ENCODE measurements at regions not wholly inside any gene's neighbourhood (a gene's known extent, or its start where the extent isn't known, plus 50 kb on each side); places are given as distances from the start of the nearest gene placed in this dataset.
A peak's percentile ranks its signal among the peaks of the same experiment; 100 is the strongest.

GRCh38 chr2:66968946-66969345 is 428.2 kb upstream of the ETAA1 start:
- no peak for DNase-seq (ENCODE audit: extremely low spot score)
- Histone ChIP-seq H3K9me3 (no peaks in the 10 kb centered on the region), H3K4me3 (no peak overlapping the region), H3K4me1 (peaks cover 0 to 17% (median 8%) of the 10 kb centered on the region in 4 donors), H3K27ac (replicated peaks in 1 of 4) (no peak overlapping the region), H3K27me3 (no peaks in the 10 kb centered on the region), H3K36me3 (no peaks in the 10 kb centered on the region)
- TF ChIP-seq, protein P1, sequence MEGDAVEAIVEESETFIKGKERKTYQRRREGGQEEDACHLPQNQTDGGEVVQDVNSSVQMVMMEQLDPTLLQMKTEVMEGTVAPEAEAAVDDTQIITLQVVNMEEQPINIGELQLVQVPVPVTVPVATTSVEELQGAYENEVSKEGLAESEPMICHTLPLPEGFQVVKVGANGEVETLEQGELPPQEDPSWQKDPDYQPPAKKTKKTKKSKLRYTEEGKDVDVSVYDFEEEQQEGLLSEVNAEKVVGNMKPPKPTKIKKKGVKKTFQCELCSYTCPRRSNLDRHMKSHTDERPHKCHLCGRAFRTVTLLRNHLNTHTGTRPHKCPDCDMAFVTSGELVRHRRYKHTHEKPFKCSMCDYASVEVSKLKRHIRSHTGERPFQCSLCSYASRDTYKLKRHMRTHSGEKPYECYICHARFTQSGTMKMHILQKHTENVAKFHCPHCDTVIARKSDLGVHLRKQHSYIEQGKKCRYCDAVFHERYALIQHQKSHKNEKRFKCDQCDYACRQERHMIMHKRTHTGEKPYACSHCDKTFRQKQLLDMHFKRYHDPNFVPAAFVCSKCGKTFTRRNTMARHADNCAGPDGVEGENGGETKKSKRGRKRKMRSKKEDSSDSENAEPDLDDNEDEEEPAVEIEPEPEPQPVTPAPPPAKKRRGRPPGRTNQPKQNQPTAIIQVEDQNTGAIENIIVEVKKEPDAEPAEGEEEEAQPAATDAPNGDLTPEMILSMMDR (IDR thresholded peaks at IDR 0.05) = no peak
- TF ChIP-seq POLR2A (IDR thresholded peaks at IDR 0.05; ENCODE audit: low read depth) = no peak
- intact Hi-C loops (cut with DNase I) = no loop called here
- 47% methylated on average over 3 of the region's 3 CpGs for WGBS

DNA sequence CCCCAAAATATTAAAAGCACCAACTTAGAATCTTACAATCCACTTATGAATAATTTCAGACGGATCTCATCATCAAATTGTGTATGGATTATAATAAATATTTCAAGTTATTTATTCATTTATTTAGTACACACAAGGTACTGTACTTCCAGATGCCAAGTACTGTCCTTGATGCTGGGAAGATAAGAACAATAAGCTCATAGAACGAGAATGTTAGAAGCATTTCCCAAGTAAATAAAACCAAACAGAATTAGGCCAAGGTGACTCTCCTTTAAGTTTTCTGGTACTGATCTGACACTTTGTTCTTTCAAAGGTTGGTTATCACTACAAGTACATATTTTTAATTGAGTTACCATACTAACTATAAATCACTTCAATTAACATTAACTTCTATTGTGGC is 416.1 kb upstream of the ETAA1 start:
- TF ChIP-seq POLR2A (IDR thresholded peaks at IDR 0.05; ENCODE audit: low read depth) = no peak
- TF ChIP-seq, protein P1 (IDR thresholded peaks at IDR 0.05) = no peak
- no peak for TF ChIP-seq EP300 (IDR thresholded peaks at IDR 0.05)
- TF ChIP-seq POLR2AphosphoS5 (IDR thresholded peaks at IDR 0.05) = no peak
- Histone ChIP-seq H3K27ac (replicated peaks in 1 of 4) (no peak overlapping the region), H3K4me1 (peaks cover 0 to 23% (median 18%) of the 10 kb centered on the region in 4 donors), H3K27me3 (no peaks in the 10 kb centered on the region), H3K36me3 (no peaks in the 10 kb centered on the region), H3K4me3 (no peak overlapping the region), H3K9me3 (no peaks in the 10 kb centered on the region)
- intact Hi-C loops (cut with DNase I) = no loop called here
- DNase-seq (ENCODE audit: extremely low spot score) = no peak
- WGBS = 81% methylated on average over 2 of the region's 2 CpGs

- Histone ChIP-seq H3K4me1 (peaks cover 0 to 24% (median 19%) of the 10 kb centered on the region in 4 donors), H3K4me3 (no peak overlapping the region), H3K9me3 (no peaks in the 10 kb centered on the region), H3K36me3 (no peaks in the 10 kb centered on the region), H3K27me3 (no peaks in the 10 kb centered on the region), H3K27ac (replicated peaks in 1 of 4) (no peak overlapping the region)
- no peak for TF ChIP-seq POLR2A (IDR thresholded peaks at IDR 0.05; ENCODE audit: low read depth)
- TF ChIP-seq, protein P1 (IDR thresholded peaks at IDR 0.05) = no peak
- TF ChIP-seq EP300 (IDR thresholded peaks at IDR 0.05) = no peak
- TF ChIP-seq POLR2AphosphoS5 (IDR thresholded peaks at IDR 0.05) = no peak
- intact Hi-C loops (cut with DNase I) = no loop called here
- no peak for DNase-seq (ENCODE audit: extremely low spot score)
Observed at GRCh38 chr2:66982766-66983165, 414.4 kb upstream of the ETAA1 start.

DNA sequence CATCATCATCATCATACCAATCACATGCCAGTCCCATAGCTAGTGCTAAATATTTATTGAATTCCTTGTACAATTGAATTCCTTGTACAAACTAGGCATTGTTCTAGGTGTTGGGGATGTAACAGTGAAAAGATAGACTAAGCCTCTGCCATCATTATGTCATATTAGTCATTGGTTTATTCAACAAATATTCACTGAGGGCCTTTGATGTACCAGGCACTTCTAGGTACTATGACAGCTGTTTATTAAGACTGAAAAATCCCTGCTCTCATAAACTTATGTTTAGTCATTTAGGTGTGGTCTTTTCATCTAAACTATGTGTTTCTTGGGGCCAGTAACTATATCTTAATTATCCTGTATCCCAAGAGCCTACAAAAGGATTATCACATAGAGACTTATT is 412.3 kb upstream of the ETAA1 start:
- peak overlapping the region in 2 of 4 donors; percentile 8 to 46 for H3K27ac ChIP-seq (replicated peaks in 1 of 4)
- no peaks in the 10 kb centered on the region for H3K9me3 ChIP-seq
- DNase-seq (ENCODE audit: extremely low spot score) = no peak
- no peaks in the 10 kb centered on the region for H3K36me3 ChIP-seq
- intact Hi-C loops (cut with DNase I) = no loop called here
- peaks cover 0 to 24% (median 19%) of the 10 kb centered on the region in 4 donors for H3K4me1 ChIP-seq
- TF ChIP-seq EP300 (IDR thresholded peaks at IDR 0.05) = no peak
- TF ChIP-seq, protein P1 (IDR thresholded peaks at IDR 0.05) = no peak
- no peak for TF ChIP-seq POLR2A (IDR thresholded peaks at IDR 0.05; ENCODE audit: low read depth)
- TF ChIP-seq POLR2AphosphoS5 (IDR thresholded peaks at IDR 0.05) = no peak
- H3K4me3 ChIP-seq = no peak overlapping the region
- no peaks in the 10 kb centered on the region for H3K27me3 ChIP-seq

DNA sequence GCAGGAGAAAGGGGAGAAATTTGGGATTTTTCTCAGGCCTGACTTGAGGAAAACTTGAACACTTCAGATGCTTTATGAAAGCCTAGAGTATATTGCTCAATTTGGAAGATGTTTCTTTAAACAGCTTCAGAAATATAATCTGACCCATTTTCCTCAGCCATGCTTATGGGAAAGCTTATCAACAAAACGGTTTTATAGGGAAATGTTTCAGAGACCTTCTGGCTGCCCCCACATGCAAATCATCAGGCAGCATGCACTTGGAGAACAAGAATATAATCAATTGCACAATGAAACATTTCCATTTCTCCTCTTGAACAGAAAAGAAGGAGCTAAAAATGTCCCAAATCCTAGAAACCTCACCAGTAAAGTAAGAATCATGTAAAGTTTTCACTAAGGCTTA is 411.2 kb upstream of the ETAA1 start:
- TF ChIP-seq, protein P1 (IDR thresholded peaks at IDR 0.05) = no peak
- TF ChIP-seq POLR2AphosphoS5 (IDR thresholded peaks at IDR 0.05) (no peak), POLR2A (IDR thresholded peaks at IDR 0.05; ENCODE audit: low read depth) (no peak), EP300 (IDR thresholded peaks at IDR 0.05) (no peak)
- no peaks in the 10 kb centered on the region for H3K9me3 ChIP-seq
- no peaks in the 10 kb centered on the region for H3K27me3 ChIP-seq
- no peak overlapping the region for H3K4me3 ChIP-seq
- H3K36me3 ChIP-seq = no peaks in the 10 kb centered on the region
- 35% methylated on average over 1 of the region's 1 CpG for WGBS
- H3K27ac ChIP-seq (replicated peaks in 1 of 4) = peak overlapping the region in 2 of 4 donors; percentile 6 to 46
- DNase-seq (ENCODE audit: extremely low spot score) = no peak
- intact Hi-C loops (cut with DNase I) = no loop called here
- peaks cover 0 to 24% (median 19%) of the 10 kb centered on the region in 4 donors for H3K4me1 ChIP-seq

Measured in esophagus muscularis mucosa (tissue), 4 donors.